M059J (cell line): ENCODE measurements at regions not wholly inside any gene's neighbourhood (a gene's known extent, or its start where the extent isn't known, plus 50 kb on each side); places are given as distances from the start of the nearest gene placed in this dataset.
"Not testable (repeated sequence)": the region's sequence is repeated elsewhere in the genome, so short reads cannot be mapped to it uniquely, and the experiment has no call there.

Experiments
- DNase-seq: peaks from one replicate; pipeline ENCODE4 v3.0.0-alpha.2; 2012; ENCODE audit warnings: low read depth

- DNase-seq, result peak; percentile 2
Observed at GRCh38 chr13:86051134-86052103, 252.2 kb upstream of the SLITRK6 start.

- DNase-seq, result no peak
Observed at GRCh38 chr13:86038490-86038889, 239.3 kb upstream of the SLITRK6 start.

- DNase-seq, result peak; percentile 9
Observed at GRCh38 chr13:86020351-86021002, 221.3 kb upstream of the SLITRK6 start.

- no peak for DNase-seq
Observed at GRCh38 chr13:86006317-86006716, 207.1 kb upstream of the SLITRK6 start.

- DNase-seq, result no peak
Observed at GRCh38 chr13:86003029-86003428, 203.8 kb upstream of the SLITRK6 start.

GRCh38 chr13:86000546-86000945 is 201.3 kb upstream of the SLITRK6 start:
- DNase-seq, result no peak

- peak; percentile 3 for DNase-seq
Observed at GRCh38 chr13:85997587-85997986, 198.4 kb upstream of the SLITRK6 start.

GRCh38 chr13:85995788-85996418 is 196.7 kb upstream of the SLITRK6 start:
- no peak for DNase-seq

GRCh38 chr13:85993567-85993966 is 194.3 kb upstream of the SLITRK6 start:
- no peak for DNase-seq

- no peak for DNase-seq
Observed at GRCh38 chr13:85990397-85990796, 191.2 kb upstream of the SLITRK6 start.

- peak; percentile 4 for DNase-seq
Observed at GRCh38 chr13:85985797-85986196, 186.6 kb upstream of the SLITRK6 start.

- DNase-seq, result no peak
Observed at GRCh38 chr13:85982102-85982501, 182.9 kb upstream of the SLITRK6 start.

- DNase-seq, result not testable (repeated sequence)
Observed at GRCh38 chr13:85980447-85980846, 181.2 kb upstream of the SLITRK6 start.

- no peak for DNase-seq
Observed at GRCh38 chr13:85976242-85976641, 177.0 kb upstream of the SLITRK6 start.

GRCh38 chr13:85974608-85975366 is 175.6 kb upstream of the SLITRK6 start:
- peak; percentile 9 for DNase-seq

GRCh38 chr13:85970727-85971126 is 171.5 kb upstream of the SLITRK6 start:
- DNase-seq, result no peak

GRCh38 chr13:85969331-85969730 is 170.1 kb upstream of the SLITRK6 start:
- no peak for DNase-seq

- no peak for DNase-seq
Observed at GRCh38 chr13:85935868-85936467, 136.7 kb upstream of the SLITRK6 start.

- no peak for DNase-seq
Observed at GRCh38 chr13:85930108-85930507, 130.9 kb upstream of the SLITRK6 start.

GRCh38 chr13:85910962-85911361 is 111.7 kb upstream of the SLITRK6 start:
- no peak for DNase-seq

- no peak for DNase-seq
Observed at GRCh38 chr13:85900521-85900920, 101.3 kb upstream of the SLITRK6 start.
